K562 (cell line): ENCODE measurements at regions not wholly inside any gene's neighbourhood (a gene's known extent, or its start where the extent isn't known, plus 50 kb on each side); places are given as distances from the start of the nearest gene placed in this dataset.

Experiments used
- ATAC-seq: fragments of 200-7000 bp; cut with Tn5 transposase; 3 replicates; pipeline ENCODE4 v1.9.1; 2020; ENCODE audit warnings: moderate library complexity
- BruUV-seq: library from RNA; stranded (reverse); fragments of 400-500 nt; replicated peaks from 2 replicates; lab custom pipeline; 2021; lab: Mats Ljungman, UMichigan
- CTCF ChIA-PET: fragments of 300-600 bp; formaldehyde crosslinking; extraction: SDS; loops from one replicate; lab custom pipeline; 2021; ENCODE audit warnings: low intra/inter-chr PET ratio; lab: Yijun Ruan, JAX
- POLR2A ChIA-PET: fragments of 300-600, 350-650 bp; sonication (Branson Sonifier 250); formaldehyde crosslinking; extraction: SDS; loops from one replicate; lab custom pipeline; 2021; ENCODE audit warnings: antibody characterized with exemption, inconsistent platforms; lab: Yijun Ruan, JAX
- DNase-seq, 4 experiments: peaks; one replicate each; pipeline versions ENCODE4 v3.0.0 to v3.0.0-alpha.2; 2011 to 2018; ENCODE audit warnings: low spot score in 3 of 4, mixed read lengths in 3 of 4; ENCODE audit errors: extremely low read depth in 1 of 4
- FAIRE-seq: peaks from 2 replicates; lab custom pipeline; 2011; peaks lifted over from hg19 to GRCh38; lab: Jason Lieb, UNC
- H2AFZ ChIP-seq: 2 replicates; pipeline ENCODE4 v1.6.0; 2011; ENCODE audit warnings: low read depth, low read length, control low read depth, inconsistent platforms
- H3K27ac ChIP-seq: fragments of 200-600 bp; 3 replicates; pipeline ENCODE4 v1.8.0; 2011; ENCODE audit warnings: low read depth, mild to moderate bottlenecking, control low read depth, inconsistent platforms, low read length, moderate library complexity, mixed read lengths; ENCODE audit errors: extremely low read depth
- H3K27me3 ChIP-seq, 2 experiments: fragments of 300-600 bp in 1 of 2; 2 replicates in 1 of 2; 3 replicates in 1 of 2; pipeline versions ENCODE4 v1.6.0 to v1.8.0; 2011; ENCODE audit warnings: inconsistent platforms in 2 of 2, low read length in 2 of 2, mild to moderate bottlenecking in 1 of 2, mixed read lengths in 1 of 2, moderate library complexity in 1 of 2; ENCODE audit not compliant: control insufficient read depth in 2 of 2, insufficient read depth in 2 of 2
- H3K36me3 ChIP-seq: fragments of 300-600 bp; 3 replicates; pipeline ENCODE4 v1.8.0; 2011; ENCODE audit warnings: mild to moderate bottlenecking, low read length, inconsistent platforms; ENCODE audit not compliant: control insufficient read depth, insufficient read depth
- H3K4me1 ChIP-seq, 2 experiments: fragments of 200-600 bp in 1 of 2; replicated peaks in 1 of 2; 2 replicates in 1 of 2; 3 replicates in 1 of 2; pipeline versions ENCODE4 v1.5.1 to v1.8.0; 2011; ENCODE audit warnings: inconsistent platforms in 2 of 2, low read length in 2 of 2, mild to moderate bottlenecking in 1 of 2, mixed read lengths in 1 of 2, moderate library complexity in 1 of 2; ENCODE audit not compliant: control insufficient read depth in 2 of 2, insufficient read depth in 2 of 2
- H3K4me2 ChIP-seq: 2 replicates; pipeline ENCODE4 v1.6.1; 2011; ENCODE audit warnings: low read length, control low read depth, inconsistent platforms, mixed read lengths; ENCODE audit not compliant: insufficient read depth
- H3K4me3 ChIP-seq: fragments of 200-600 bp; sonication (generic), shearing (Covaris generic); 2 replicates; pipeline ENCODE4 v1.5.1; 2016; ENCODE audit warnings: control low read depth, inconsistent platforms
- H3K79me2 ChIP-seq: fragments of 200-600 bp; 3 replicates; pipeline ENCODE4 v1.8.0; 2011; ENCODE audit warnings: low read length, inconsistent platforms; ENCODE audit not compliant: control insufficient read depth, insufficient read depth
- H3K9ac ChIP-seq, 2 experiments: 2 replicates each; pipeline versions ENCODE4 v1.6.0 to v1.6.1; 2011; ENCODE audit warnings: low read depth in 2 of 2, low read length in 2 of 2, control low read depth in 1 of 2, inconsistent platforms in 1 of 2, mild to moderate bottlenecking in 1 of 2, mixed read lengths in 1 of 2; ENCODE audit not compliant: insufficient read depth in 1 of 2
- H3K9me1 ChIP-seq: one replicate; pipeline ENCODE4 v1.6.0; 2011; ENCODE audit warnings: inconsistent platforms, mild to moderate bottlenecking, low read length, moderate library complexity; ENCODE audit not compliant: control insufficient read depth, insufficient read depth
- H3K9me3 ChIP-seq: replicated peaks from 2 replicates; pipeline ENCODE4 v1.5.1; 2011; ENCODE audit warnings: low read depth, low read length, inconsistent platforms; ENCODE audit not compliant: control insufficient read depth, insufficient read depth
- H4K20me1 ChIP-seq: replicated peaks from 2 replicates; pipeline ENCODE4 v1.6.1; 2011; ENCODE audit warnings: low read length, inconsistent platforms, mixed read lengths; ENCODE audit not compliant: control insufficient read depth, insufficient read depth
- DIDO1 ChIP-seq: fragments of 450-650 bp; IDR thresholded peaks from 2 replicates; pipeline ENCODE4 v1.6.1; 2016; ENCODE audit warnings: low read depth, missing biosample characterization, missing genetic modification characterization
- HDAC2 ChIP-seq: fragments of 450-650 bp; IDR thresholded peaks from 2 replicates; pipeline ENCODE4 v1.6.1; 2016; ENCODE audit warnings: mild to moderate bottlenecking
- HNRNPK ChIP-seq: fragments of 200-400 bp; formaldehyde crosslinking; IDR thresholded peaks from one replicate; pipeline ENCODE4 v1.6.1; 2018; ENCODE audit warnings: mild to moderate bottlenecking, low read depth, low read length; ENCODE audit not compliant: poor library complexity, severe bottlenecking
- NR1H2 ChIP-seq: sonication (generic); formaldehyde crosslinking; IDR thresholded peaks from 2 replicates; pipeline ENCODE4 v1.4.0; 2020; ENCODE audit warnings: mild to moderate bottlenecking, missing genetic modification reagents
- NR2C2 ChIP-seq, 2 experiments: fragments of 200-800 bp in 1 of 2; sonication (Bioruptor generic) in 1 of 2; sonication (generic) in 1 of 2; formaldehyde crosslinking in 1 of 2; IDR thresholded peaks; 2 replicates each; pipeline versions ENCODE4 v1.6.1 to v1.8.0; 2016 to 2022; ENCODE audit warnings: mild to moderate bottlenecking in 1 of 2, missing compliant biosample characterization in 1 of 2, missing genetic modification characterization in 1 of 2, missing genetic modification reagents in 1 of 2
- SFPQ ChIP-seq: fragments of 200-400 bp; formaldehyde crosslinking; IDR thresholded peaks from 2 replicates; pipeline ENCODE4 v1.6.1; 2017; ENCODE audit warnings: mild to moderate bottlenecking, low read depth, low read length, moderate library complexity
- ZNF212 ChIP-seq: fragments of 450-650 bp; formaldehyde crosslinking; IDR thresholded peaks from 2 replicates; pipeline ENCODE4 v1.4.0; 2020; ENCODE audit warnings: mild to moderate bottlenecking
- ZNF263 ChIP-seq: sonication (generic); formaldehyde crosslinking; IDR thresholded peaks from 2 replicates; pipeline ENCODE4 v1.8.0; 2022; ENCODE audit warnings: mild to moderate bottlenecking, missing genetic modification reagents, borderline replicate concordance
- ZNF311 ChIP-seq: fragments of 250-450 bp; sonication (Bioruptor Pico); IDR thresholded peaks from 2 replicates; pipeline ENCODE4 v1.4.0; 2020; ENCODE audit warnings: mild to moderate bottlenecking, moderate library complexity
- ZNF316 ChIP-seq: fragments of 450-650 bp; IDR thresholded peaks from 2 replicates; pipeline ENCODE4 v1.6.1; 2016
- ZNF740 ChIP-seq, 3 experiments: fragments of 200-800 bp in 1 of 3; sonication (Bioruptor generic) in 1 of 3; sonication (generic) in 1 of 3; formaldehyde crosslinking in 1 of 3; IDR thresholded peaks; 2 replicates each; pipeline versions ENCODE4 v1.6.1 to v1.8.0; 2016 to 2022; ENCODE audit warnings: mild to moderate bottlenecking in 2 of 3, missing compliant biosample characterization in 2 of 3, missing genetic modification characterization in 2 of 3, missing genetic modification reagents in 1 of 3
- ZNF79 ChIP-seq: fragments of 250-450 bp; sonication (Bioruptor Pico); IDR thresholded peaks from 2 replicates; pipeline ENCODE4 v1.4.0; 2020; ENCODE audit warnings: low read depth, mild to moderate bottlenecking, moderate library complexity
- WGBS: fragments of 100-300 bp; shearing (Covaris generic); methylation state at CpG from one replicate; pipeline ENCODE4 v1.1.6; 2016; ENCODE audit warnings: low coverage, mixed read lengths; ENCODE audit not compliant: insufficient coverage; ENCODE audit errors: missing lambda C conversion rate; 5-methylcytosine and 5-hydroxymethylcytosine counted together
- in situ Hi-C: fragments of 300-500 bp; cut with MboI; formaldehyde crosslinking; loops from 4 replicates; pipeline ENCODE4 v1.15.0; 2018; ENCODE audit warnings: inconsistent platforms, mixed read lengths
- intact Hi-C: fragments of 100-400 bp; cut with micrococcal nuclease; formaldehyde crosslinking; loops from 2 replicates; pipeline ENCODE4 v1.14.2; 2022

- TF ChIP-seq HNRNPK (no peak), ZNF263 (CRISPR knock-in tag) (no peak), ZNF311 (CRISPR knock-in tag) (no peak), ZNF316 (no peak)
Measured at GRCh38 chr18:68283834-68284233, 431.1 kb downstream of the TMX3 start (continued).

GRCh38 chr18:68282232-68282631 is 432.7 kb downstream of the TMX3 start:
- H3K9ac ChIP-seq, result no peak overlapping the region
- H4K20me1 ChIP-seq, result no peaks in the 10 kb centered on the region
- H3K36me3 ChIP-seq, result no peaks in the 10 kb centered on the region
- TF ChIP-seq HDAC2 (no peak), DIDO1 (no peak), NR1H2 (CRISPR knock-in tag) (no peak), SFPQ (no peak), ZNF740 (CRISPR knock-in tag; IDR thresholded peaks at IDR 0.05) (no peak), ZNF740 (tag; IDR thresholded peaks at IDR 0.05) (no peak), ZNF79 (CRISPR knock-in tag) (no peak), NR2C2 (CRISPR knock-in tag; IDR thresholded peaks at IDR 0.05) (no peak), NR2C2 (tag; IDR thresholded peaks at IDR 0.05) (no peak), ZNF212 (CRISPR knock-in tag) (no peak)
- no peak overlapping the region for H3K27ac ChIP-seq
- no peaks in the 10 kb centered on the region for H3K79me2 ChIP-seq
- ATAC-seq (no peak), FAIRE-seq (no peak), DNase-seq (no peak)
- H3K4me1 ChIP-seq, result no peaks in the 10 kb centered on the region
- no peak overlapping the region for H3K4me3 ChIP-seq
- H3K27me3 ChIP-seq, result no peaks in the 10 kb centered on the region
- ChIA-PET POLR2A (no interaction called here), CTCF (no interaction called here)
- H3K9me3 ChIP-seq, result no peaks in the 10 kb centered on the region
- in situ Hi-C loops (no loop called here), intact Hi-C loops (no loop called here)
- H2AFZ ChIP-seq, result no peak overlapping the region
- no peaks in the 10 kb centered on the region for H3K9me1 ChIP-seq
- BruUV-seq, result no TSS peak
- WGBS, result 0% methylated on average over 2 of the region's 2 CpGs
- H3K4me2 ChIP-seq, result no peak overlapping the region
